HG03521 (cell line): ENCODE measurements at regions not wholly inside any gene's neighbourhood (a gene's known extent, or its start where the extent isn't known, plus 50 kb on each side); places are given as distances from the start of the nearest gene placed in this dataset.
"Not testable (repeated sequence)": the region's sequence is repeated elsewhere in the genome, so short reads cannot be mapped to it uniquely, and the experiment has no call there.

Experiments
- ATAC-seq: cut with Tn5 transposase; IDR thresholded peaks from one replicate; pipeline ENCODE4 v1.9.1; 2021; ENCODE audit warnings: mild to moderate bottlenecking, moderate library complexity; ENCODE audit not compliant: unreplicated experiment

- not testable (repeated sequence) for ATAC-seq
These were observed 51.2 kb upstream of the MB21D2 start for GRCh38 chr3:192968901-192969300.

DNA sequence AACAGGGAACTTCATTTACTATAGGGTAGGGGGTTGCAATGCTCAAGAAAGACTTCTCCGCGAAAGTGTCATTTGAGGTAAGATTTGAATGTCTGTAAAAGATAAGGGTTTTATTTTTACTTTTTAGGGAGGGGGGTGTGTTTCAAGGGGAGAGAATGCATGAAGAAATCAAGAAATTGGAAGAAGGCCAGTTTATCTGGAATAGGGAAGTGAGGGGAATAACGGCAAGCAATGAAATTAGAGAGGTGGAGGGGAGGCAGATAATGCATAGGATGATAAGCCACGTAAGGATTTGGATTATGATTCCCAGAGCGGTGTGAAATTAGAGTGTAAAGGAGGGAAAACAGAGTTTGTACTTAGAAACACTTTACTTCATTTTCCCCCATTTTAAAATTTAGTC is 63.0 kb upstream of the MB21D2 start:
- ATAC-seq: no peak

GRCh38 chr3:192986379-192986778 is 68.7 kb upstream of the MB21D2 start:
- ATAC-seq: no peak

DNA sequence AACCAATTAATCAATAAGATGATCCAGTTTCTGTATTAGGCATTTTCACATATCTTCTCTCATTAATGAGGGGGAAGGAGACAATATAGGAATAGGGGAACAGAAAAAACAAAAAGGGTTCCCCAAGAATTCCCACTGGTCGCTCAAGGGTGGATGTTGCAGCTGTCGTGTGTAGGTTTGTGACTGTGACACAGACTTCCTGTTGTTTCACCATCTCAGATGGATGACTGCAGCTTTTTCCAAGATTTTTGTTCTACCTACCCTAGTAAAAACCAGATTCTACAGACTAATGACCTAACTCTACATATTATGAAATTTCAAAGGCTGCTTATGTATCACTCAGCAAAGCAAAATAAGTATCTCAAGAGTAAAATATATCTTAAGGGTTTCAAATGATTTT is 73.7 kb upstream of the MB21D2 start:
- ATAC-seq: no peak

GRCh38 chr3:192992361-192992760 is 74.7 kb upstream of the MB21D2 start:
- no peak for ATAC-seq

DNA sequence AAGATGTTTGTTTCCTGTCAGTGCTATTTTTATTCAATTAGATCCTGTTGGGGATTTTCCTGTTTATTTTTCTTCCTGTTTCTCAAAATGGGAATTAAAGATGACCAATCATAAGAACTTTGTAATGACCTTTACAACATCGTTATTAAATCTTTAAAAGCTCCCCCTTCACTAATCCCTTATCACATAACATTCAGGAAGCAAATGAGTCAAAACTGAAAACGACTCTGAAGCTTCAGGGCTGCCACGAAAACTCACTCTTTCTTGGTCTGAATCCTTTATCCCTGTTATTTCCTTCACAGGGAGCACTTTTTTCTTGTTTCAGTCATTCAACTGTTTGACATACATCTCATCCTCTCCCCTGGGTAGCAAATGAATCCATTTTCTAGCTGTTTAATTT is 75.8 kb upstream of the MB21D2 start:
- ATAC-seq: no peak

- ATAC-seq: not testable (repeated sequence)
These were observed 83.5 kb upstream of the MB21D2 start for GRCh38 chr3:193001113-193001512.

- ATAC-seq: not testable (repeated sequence)
These were observed 86.0 kb upstream of the MB21D2 start for GRCh38 chr3:193003624-193004023.

DNA sequence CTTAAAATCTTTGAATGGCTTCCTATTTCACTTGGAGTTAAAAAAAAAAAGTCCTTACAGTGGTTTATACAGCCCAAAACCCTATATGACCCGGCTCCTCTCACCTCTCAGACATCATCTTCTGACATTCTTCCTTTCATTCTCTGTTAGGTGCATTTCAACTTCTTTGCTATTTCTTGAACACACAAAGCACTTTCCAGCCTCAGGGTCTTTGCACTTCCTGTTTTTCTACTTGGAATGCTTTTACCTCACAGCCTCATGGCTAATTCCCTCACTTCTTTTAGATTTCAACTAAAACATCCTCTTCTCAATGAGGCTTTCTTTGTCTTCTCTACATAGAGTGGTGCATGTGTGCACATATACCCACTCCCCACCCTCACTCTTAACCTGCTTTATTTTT is 91.0 kb upstream of the MB21D2 start:
- no peak for ATAC-seq

GRCh38 chr3:193010191-193010590 is 92.5 kb upstream of the MB21D2 start:
- ATAC-seq: no peak

- no peak for ATAC-seq
These were observed 94.3 kb upstream of the MB21D2 start for GRCh38 chr3:193011958-193012357.

DNA sequence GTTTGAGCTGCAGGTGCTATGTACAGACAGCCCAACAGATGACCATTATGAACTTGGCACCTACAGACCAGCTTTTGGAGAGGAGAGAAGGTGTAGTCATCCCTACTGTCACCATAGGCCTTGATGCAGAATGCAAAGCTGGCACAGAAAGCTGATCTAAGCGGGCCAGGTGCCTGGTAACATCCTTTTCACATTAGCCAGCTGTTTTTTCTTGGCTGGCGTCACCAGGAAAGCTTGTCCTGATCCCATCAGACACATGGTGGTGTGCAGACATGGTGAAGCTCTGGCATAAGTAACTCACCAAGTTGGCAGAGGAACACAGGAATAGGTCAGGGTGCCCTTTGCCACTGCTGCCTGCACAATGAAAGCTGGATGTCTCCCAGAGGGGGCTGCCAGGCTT is 97.2 kb upstream of the MB21D2 start:
- ATAC-seq: no peak

DNA sequence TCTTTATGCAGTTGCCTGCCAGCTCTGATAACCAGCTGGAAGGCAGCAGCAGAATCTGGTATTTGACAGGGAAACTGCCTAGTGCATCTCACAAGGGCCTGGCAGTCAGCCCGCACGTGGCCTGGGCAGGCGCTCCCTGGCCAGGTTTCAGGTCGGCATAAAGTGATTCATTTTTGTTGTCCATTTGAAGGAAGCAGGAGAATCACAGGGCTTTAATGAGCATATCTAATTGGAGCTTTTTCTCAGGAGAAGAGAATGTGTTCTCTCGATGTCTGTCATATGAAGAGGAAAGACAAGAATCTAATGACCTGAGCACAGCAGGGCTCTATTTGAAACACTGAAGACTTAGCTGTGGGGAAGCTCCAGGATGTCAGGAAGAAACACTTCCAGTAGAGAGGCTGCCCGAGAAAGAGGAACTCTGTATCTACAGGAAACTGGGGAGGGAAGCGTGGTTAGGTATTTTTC is 98.8 kb upstream of the MB21D2 start:
- no peak for ATAC-seq

GRCh38 chr3:193021506-193022010 is 103.9 kb upstream of the MB21D2 start:
- ATAC-seq: no peak

- ATAC-seq: no peak
These were observed 105.6 kb upstream of the MB21D2 start for GRCh38 chr3:193023218-193023617.

GRCh38 chr3:193028258-193028657 is 110.6 kb upstream of the MB21D2 start:
- no peak for ATAC-seq

DNA sequence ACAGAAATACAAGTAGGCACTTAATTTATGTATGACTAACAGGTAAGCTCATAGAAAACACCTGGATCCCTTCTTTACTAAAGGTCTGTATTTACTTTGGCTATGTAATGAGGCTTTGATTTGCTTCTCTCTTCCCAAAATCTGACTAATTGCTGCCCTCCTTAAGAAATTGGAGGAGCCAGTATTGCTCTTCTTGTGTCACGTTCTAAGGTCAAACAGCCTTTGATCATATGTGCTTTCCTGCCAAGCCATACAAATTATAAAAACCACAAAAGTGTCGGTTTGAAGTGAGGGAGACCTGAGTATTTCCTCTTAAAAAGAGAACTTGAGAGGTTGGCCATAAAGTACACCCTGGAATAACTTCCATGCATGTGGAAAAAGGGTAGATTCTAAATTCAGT is 112.1 kb upstream of the MB21D2 start:
- no peak for ATAC-seq

- no peak for ATAC-seq
These were observed 112.6 kb upstream of the MB21D2 start for GRCh38 chr3:193030276-193030675.

- no peak for ATAC-seq
These were observed 114.3 kb upstream of the MB21D2 start for GRCh38 chr3:193031911-193032310.

DNA sequence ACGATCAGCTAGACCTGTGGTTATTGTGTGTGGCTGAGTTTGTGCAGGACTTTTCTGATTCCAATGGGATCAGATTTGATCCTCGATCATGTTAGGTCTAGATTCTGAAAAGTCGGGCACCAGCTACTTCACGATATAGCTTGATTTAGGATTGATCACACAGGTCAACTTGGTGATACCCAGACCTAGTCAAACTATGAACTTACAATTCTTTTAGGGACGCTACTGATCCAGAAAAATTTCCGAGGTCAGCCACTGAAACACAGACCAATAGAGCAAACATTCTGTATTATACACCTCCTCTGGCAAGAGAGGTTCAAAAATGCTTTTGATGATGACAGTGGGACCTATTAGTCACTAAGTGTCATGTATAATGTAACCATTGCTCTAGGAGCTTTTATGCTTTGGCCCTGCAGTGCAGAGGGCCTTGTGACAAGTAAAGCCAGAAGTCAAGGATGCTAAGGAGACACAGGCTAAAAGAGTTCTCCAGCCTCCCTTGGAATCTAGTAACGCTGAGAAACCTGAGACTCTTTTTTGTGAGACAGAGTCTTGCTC is 115.6 kb upstream of the MB21D2 start:
- no peak for ATAC-seq

DNA sequence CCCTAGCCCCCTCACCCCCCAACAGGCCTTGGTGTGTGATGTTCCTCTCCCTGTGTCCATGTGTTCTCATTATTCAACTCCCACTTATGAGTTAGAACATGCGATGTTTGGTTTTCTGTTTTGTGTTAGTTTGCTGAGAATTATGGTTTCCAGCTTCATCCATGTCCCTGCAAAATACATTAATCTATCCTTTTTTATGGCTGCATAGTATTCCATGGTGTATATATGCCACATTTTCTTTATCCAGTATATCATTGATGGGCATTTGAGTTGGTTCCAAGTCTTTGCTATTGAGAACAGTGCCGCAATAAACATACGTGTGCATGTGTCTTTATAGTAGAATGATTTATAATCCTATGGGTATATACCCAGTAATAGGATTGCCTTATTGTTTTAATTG is 120.2 kb upstream of the MB21D2 start:
- not testable (repeated sequence) for ATAC-seq

- ATAC-seq: no peak
These were observed 121.4 kb upstream of the MB21D2 start for GRCh38 chr3:193039058-193039457.
